Astrocyte (in vitro differentiated cells and primary cell): ENCODE measurements at regions not wholly inside any gene's neighbourhood (a gene's known extent, or its start where the extent isn't known, plus 50 kb on each side); places are given as distances from the start of the nearest gene placed in this dataset.

Experiments
- EZH2 ChIP-seq: IDR thresholded peaks from 2 replicates; pipeline ENCODE4 v1.6.1; 2012; ENCODE audit warnings: mild to moderate bottlenecking, low read length, inconsistent platforms; ENCODE audit not compliant: insufficient read depth
- TF ChIP-seq, protein P1 (sequence below): IDR thresholded peaks from 2 replicates; pipeline ENCODE4 v1.5.1; 2011; ENCODE audit warnings: low read depth, mild to moderate bottlenecking, inconsistent platforms, low read length, moderate library complexity; ENCODE audit not compliant: insufficient read depth

DNA sequence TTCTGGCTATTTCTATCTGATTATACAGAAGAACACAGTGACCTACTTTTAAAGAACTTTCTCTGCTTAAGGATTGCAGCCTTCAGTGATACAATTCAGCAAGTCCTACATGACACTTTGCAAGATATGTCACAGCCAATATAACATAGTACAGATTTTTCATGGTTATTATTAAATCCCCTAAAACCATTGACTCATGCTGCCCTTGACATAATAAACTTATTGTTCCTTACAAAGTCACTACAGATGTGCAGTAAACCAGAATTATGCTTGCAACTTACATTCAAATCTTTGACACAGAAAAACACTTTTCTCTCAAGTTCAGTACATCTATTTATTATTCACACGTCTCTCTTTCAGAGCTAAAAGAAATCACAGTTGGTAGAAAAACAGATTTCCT lies 1136.3 kb upstream of the ACO1 start:
- TF ChIP-seq, protein P1, sequence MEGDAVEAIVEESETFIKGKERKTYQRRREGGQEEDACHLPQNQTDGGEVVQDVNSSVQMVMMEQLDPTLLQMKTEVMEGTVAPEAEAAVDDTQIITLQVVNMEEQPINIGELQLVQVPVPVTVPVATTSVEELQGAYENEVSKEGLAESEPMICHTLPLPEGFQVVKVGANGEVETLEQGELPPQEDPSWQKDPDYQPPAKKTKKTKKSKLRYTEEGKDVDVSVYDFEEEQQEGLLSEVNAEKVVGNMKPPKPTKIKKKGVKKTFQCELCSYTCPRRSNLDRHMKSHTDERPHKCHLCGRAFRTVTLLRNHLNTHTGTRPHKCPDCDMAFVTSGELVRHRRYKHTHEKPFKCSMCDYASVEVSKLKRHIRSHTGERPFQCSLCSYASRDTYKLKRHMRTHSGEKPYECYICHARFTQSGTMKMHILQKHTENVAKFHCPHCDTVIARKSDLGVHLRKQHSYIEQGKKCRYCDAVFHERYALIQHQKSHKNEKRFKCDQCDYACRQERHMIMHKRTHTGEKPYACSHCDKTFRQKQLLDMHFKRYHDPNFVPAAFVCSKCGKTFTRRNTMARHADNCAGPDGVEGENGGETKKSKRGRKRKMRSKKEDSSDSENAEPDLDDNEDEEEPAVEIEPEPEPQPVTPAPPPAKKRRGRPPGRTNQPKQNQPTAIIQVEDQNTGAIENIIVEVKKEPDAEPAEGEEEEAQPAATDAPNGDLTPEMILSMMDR = no peak
- TF ChIP-seq EZH2 = no peak
